Naive thymus-derived CD8-positive, alpha-beta T cell (primary cell): ENCODE measurements at regions not wholly inside any gene's neighbourhood (a gene's known extent, or its start where the extent isn't known, plus 50 kb on each side); places are given as distances from the start of the nearest gene placed in this dataset.
A peak's percentile ranks its signal among the peaks of the same experiment; 100 is the strongest.
"Not testable (repeated sequence)": the region's sequence is repeated elsewhere in the genome, so short reads cannot be mapped to it uniquely, and the experiment has no call there.

Experiments used
- ATAC-seq, 2 donors: fragments of 150-1000 bp; cut with Tn5 transposase in 1 of 2; sonication (Bioruptor Pico), chemical (Tn5 transposase) in 1 of 2; 1 replicate in 1 of 2; 2 replicates in 1 of 2; pipeline ENCODE4 v1.10.0; 2021; ENCODE audit warnings: mild to moderate bottlenecking in 2 of 2, moderate library complexity in 2 of 2
- POLR2A ChIA-PET: fragments of 350-600 bp; sonication (Branson Sonifier 250); formaldehyde crosslinking; loops from one replicate; lab custom pipeline; 2021; ENCODE audit warnings: antibody characterized with exemption; lab: Charles Lee
- DNase-seq, 10 donors: peaks; one replicate each; pipeline versions ENCODE4 v3.0.0 to v3.0.0-alpha.2; 2020 to 2022
- H3K27ac Mint-ChIP-seq, 10 donors: one replicate each; pipeline ENCODE4 v1.8.0; 2020 to 2022; ENCODE audit warnings: mild to moderate bottlenecking in 10 of 10, mixed read lengths in 10 of 10, moderate library complexity in 4 of 10, inconsistent platforms in 1 of 10
- H3K27me3 Mint-ChIP-seq, 5 donors: one replicate each; pipeline ENCODE4 v1.8.0; 2021 to 2022; ENCODE audit warnings: mixed read lengths in 5 of 5
- H3K36me3 Mint-ChIP-seq, 3 donors: one replicate each; pipeline ENCODE4 v1.8.0; 2020 to 2022; ENCODE audit warnings: mixed read lengths in 3 of 3, mild to moderate bottlenecking in 2 of 3, inconsistent platforms in 1 of 3
- H3K4me1 Mint-ChIP-seq, 4 donors: one replicate each; pipeline ENCODE4 v1.8.0; 2021 to 2022; ENCODE audit warnings: mixed read lengths in 4 of 4
- H3K4me3 Mint-ChIP-seq, 10 donors: one replicate each; pipeline ENCODE4 v1.8.0; 2020 to 2022; ENCODE audit warnings: mild to moderate bottlenecking in 10 of 10, mixed read lengths in 10 of 10, moderate library complexity in 6 of 10, inconsistent platforms in 1 of 10
- H3K9me3 Mint-ChIP-seq, 9 donors: one replicate each; pipeline ENCODE4 v1.8.0; 2020 to 2022; ENCODE audit warnings: mixed read lengths in 9 of 9, mild to moderate bottlenecking in 3 of 9, inconsistent platforms in 1 of 9, moderate library complexity in 1 of 9

DNA sequence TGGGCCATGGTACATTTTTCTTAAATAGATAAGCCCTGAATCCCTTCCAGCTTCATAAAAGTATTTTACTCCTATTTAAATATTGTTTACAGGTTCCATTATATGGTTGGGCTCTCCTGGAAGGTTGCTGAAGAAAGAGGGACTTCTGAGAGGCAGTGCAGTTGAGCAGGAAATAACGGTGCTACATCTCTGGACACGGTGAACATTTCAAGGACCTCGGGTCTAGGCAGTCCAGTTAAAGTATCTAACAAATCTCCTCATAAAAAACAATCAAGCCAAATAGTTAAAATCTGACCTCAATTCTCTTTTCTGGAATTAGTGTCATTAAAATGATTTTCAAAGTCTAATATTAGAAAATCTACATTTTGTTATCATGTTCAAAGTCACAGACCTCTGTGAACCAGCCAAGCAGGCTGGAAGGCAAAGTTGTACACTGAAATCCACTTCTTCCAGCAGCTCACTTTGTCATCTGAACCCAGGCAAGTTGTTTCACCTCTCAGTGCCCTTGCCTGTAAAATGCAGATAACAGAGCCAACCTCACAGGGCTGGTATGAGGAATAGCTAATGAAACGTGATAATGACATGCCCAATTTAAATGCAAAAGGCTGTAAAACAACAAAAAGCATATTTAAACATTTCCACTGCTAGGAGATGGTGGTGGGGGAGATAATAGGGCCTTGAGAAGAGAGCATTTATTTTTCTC, 267.0 kb upstream of the KLF3 start:
- ATAC-seq: no peak
- Mint-ChIP-seq H3K4me3 (no peak overlapping the region), H3K36me3 (peaks cover 0 to 4% (median 2%) of the 10 kb centered on the region in 3 donors), H3K27ac (peak overlapping the region in 1 of 10 donors; percentile 15), H3K9me3 (peaks cover 0 to 18% (median 5%) of the 10 kb centered on the region in 9 donors), H3K4me1 (no peaks in the 10 kb centered on the region), H3K27me3 (no peaks in the 10 kb centered on the region)
- POLR2A ChIA-PET: interaction anchor here (1.0 kb wide), 1 partner anchor 10 kb away, joined by 4 read pairs; no protein-coding TSS in a partner anchor
- DNase-seq: no peak

DNA sequence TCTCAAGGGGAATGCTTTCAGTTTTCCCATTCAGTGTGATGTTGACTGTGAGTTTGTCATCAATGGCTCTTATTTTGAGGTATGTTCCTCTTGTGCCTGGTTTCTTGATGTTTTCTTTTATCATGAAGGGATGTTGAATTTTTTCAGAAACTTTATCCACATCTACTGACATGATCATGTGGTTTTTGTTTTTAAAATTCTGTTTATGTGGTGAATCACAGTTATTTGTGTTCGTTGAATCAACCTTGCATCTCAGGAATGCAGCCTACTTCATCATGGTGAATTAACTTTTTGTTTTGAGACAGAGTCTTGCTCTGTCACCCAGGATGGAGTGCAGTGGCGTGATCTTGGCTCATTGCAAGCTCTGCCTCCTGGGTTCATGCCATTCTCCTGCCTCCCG, 263.1 kb upstream of the KLF3 start:
- Mint-ChIP-seq H3K27ac (no peak overlapping the region), H3K9me3 (peaks cover 0 to 12% (median 0%) of the 10 kb centered on the region in 9 donors), H3K27me3 (no peaks in the 10 kb centered on the region), H3K4me1 (peaks cover 0 to 2% (median 0%) of the 10 kb centered on the region in 4 donors), H3K4me3 (no peak overlapping the region), H3K36me3 (no peaks in the 10 kb centered on the region)
- ATAC-seq (no peak), DNase-seq (no peak)
- POLR2A ChIA-PET: no interaction called here

DNA sequence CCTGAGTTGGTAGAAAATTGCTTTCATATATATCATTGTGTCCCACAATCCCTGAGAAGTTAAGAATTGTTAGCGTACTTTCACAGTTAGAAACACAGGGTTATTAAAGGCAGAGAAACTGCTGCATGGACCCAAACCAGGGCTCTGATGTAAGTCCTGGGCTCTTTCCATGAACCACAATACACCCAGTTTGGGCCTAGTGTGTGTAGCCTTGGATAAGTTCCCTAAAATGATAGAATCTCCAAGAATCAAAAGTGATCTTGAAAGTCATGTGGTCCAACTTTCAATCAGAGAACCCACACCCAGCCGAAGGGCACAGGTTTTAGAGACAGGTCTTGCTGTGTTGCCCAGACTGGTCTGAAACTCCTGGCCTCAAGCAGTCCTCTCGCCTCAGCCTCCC, 257.8 kb upstream of the KLF3 start:
- DNase-seq: no peak
- Mint-ChIP-seq H3K4me3 (no peak overlapping the region), H3K27me3 (peaks cover 0 to 8% (median 2%) of the 10 kb centered on the region in 5 donors), H3K27ac (no peak overlapping the region), H3K9me3 (peaks cover 0 to 4% (median 0%) of the 10 kb centered on the region in 9 donors), H3K4me1 (peaks cover 0 to 2% (median 0%) of the 10 kb centered on the region in 4 donors), H3K36me3 (no peaks in the 10 kb centered on the region)
- POLR2A ChIA-PET: interaction anchor here (1.1 kb wide), 1 partner anchor 256 kb away, joined by 5 read pairs; no protein-coding TSS in a partner anchor
- ATAC-seq: no peak

GRCh38 chr4:38409852-38410251, 254.1 kb upstream of the KLF3 start:
- POLR2A ChIA-PET: no interaction called here
- no peaks in the 10 kb centered on the region for H3K36me3 Mint-ChIP-seq
- H3K27me3 Mint-ChIP-seq: peaks cover 0 to 8% (median 2%) of the 10 kb centered on the region in 5 donors
- no peaks in the 10 kb centered on the region for H3K9me3 Mint-ChIP-seq
- ATAC-seq (no peak), DNase-seq (no peak)
- no peak overlapping the region for H3K4me3 Mint-ChIP-seq
- no peak overlapping the region for H3K27ac Mint-ChIP-seq
- peaks cover 2 to 16% (median 9%) of the 10 kb centered on the region in 4 donors for H3K4me1 Mint-ChIP-seq

DNA sequence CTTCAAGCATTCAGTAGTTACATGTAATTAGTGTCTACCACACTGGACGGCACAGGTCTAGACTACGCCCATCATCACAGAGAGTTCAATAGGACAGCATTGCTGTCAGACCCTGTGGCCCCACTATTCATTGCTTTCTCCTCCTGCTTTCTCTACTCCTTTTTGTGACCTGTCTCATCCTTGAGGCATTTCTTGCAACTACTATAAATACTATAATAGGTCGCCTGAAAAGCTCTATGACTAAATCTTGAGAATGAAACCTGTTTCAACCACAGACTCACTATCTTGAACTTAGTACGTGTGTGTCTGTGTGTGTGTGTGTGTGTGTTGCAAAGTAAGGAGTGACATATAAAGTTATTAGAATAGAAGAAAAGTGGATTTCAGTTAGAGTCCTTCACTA, 252.9 kb upstream of the KLF3 start:
- no peaks in the 10 kb centered on the region for H3K9me3 Mint-ChIP-seq

GRCh38 chr4:38411981-38412536, 251.9 kb upstream of the KLF3 start:
- ATAC-seq (no peak), DNase-seq (no peak)
- Mint-ChIP-seq H3K4me1 (peaks cover 5 to 25% (median 17%) of the 10 kb centered on the region in 4 donors), H3K27ac (no peak overlapping the region), H3K36me3 (no peaks in the 10 kb centered on the region), H3K4me3 (no peak overlapping the region), H3K27me3 (peaks cover 0 to 8% (median 2%) of the 10 kb centered on the region in 5 donors), H3K9me3 (no peaks in the 10 kb centered on the region)
- POLR2A ChIA-PET: no interaction called here

More for the DNA sequence above, 252.9 kb upstream of the KLF3 start:
- POLR2A ChIA-PET: no interaction called here
- DNase-seq (no peak), ATAC-seq (no peak)
- Mint-ChIP-seq H3K4me3 (no peak overlapping the region), H3K27ac (no peak overlapping the region), H3K36me3 (no peaks in the 10 kb centered on the region), H3K27me3 (peaks cover 0 to 8% (median 2%) of the 10 kb centered on the region in 5 donors), H3K4me1 (peaks cover 5 to 25% (median 17%) of the 10 kb centered on the region in 4 donors)

- POLR2A ChIA-PET: no interaction called here
- Mint-ChIP-seq H3K27me3 (peaks cover 0 to 8% (median 2%) of the 10 kb centered on the region in 5 donors), H3K9me3 (no peaks in the 10 kb centered on the region), H3K4me1 (peaks cover 5 to 25% (median 17%) of the 10 kb centered on the region in 4 donors), H3K27ac (no peak overlapping the region), H3K36me3 (peaks cover 0 to 6% (median 0%) of the 10 kb centered on the region in 3 donors), H3K4me3 (no peak overlapping the region)
- no peak for DNase-seq
- ATAC-seq: no peak
Measured at GRCh38 chr4:38413524-38414341, 250.3 kb upstream of the KLF3 start.

DNA sequence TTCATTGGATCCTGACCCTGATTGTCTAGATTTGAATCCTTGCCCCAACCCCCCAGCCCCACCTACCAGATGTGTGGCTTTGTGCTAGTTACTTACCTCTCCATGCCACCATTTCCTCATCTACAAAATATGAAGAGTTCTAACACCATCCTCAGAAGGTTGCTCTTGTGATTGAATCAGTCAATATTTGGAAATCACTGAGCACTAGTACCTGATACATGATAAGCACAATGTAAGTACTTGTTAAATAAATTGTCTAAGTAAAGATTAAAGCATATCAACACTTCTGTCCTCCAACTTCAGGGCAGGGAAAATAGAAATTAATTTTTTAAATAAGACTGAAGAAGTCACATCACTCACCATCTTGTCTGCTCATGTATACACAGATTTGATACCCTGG, 249.6 kb upstream of the KLF3 start:
- ATAC-seq: no peak
- Mint-ChIP-seq H3K36me3 (peaks cover 0 to 8% (median 0%) of the 10 kb centered on the region in 3 donors), H3K4me1 (peaks cover 5 to 25% (median 17%) of the 10 kb centered on the region in 4 donors), H3K9me3 (peaks cover 0 to 1% (median 0%) of the 10 kb centered on the region in 9 donors), H3K27me3 (peaks cover 0 to 8% (median 2%) of the 10 kb centered on the region in 5 donors), H3K27ac (peak overlapping the region in 3 of 10 donors; percentile 2 to 44 (median 34)), H3K4me3 (peak overlapping the region in 1 of 10 donors; percentile 9)
- POLR2A ChIA-PET: no interaction called here
- DNase-seq: no peak

GRCh38 chr4:38415682-38416081, 248.3 kb upstream of the KLF3 start:
- Mint-ChIP-seq H3K9me3 (peaks cover 0 to 13% (median 8%) of the 10 kb centered on the region in 9 donors), H3K27me3 (peaks cover 0 to under 1% (median 0%) of the 10 kb centered on the region in 5 donors), H3K4me1 (peaks cover 5 to 25% (median 17%) of the 10 kb centered on the region in 4 donors), H3K36me3 (peaks cover 0 to 19% (median 11%) of the 10 kb centered on the region in 3 donors), H3K4me3 (peak overlapping the region in 9 of 10 donors; percentile 25 to 72 (median 52)), H3K27ac (peak overlapping the region in 8 of 10 donors; percentile 33 to 89 (median 52))
- peak in 1 of 2 donors; percentile 40 for ATAC-seq
- peak in 1 of 10 donors; percentile 2 for DNase-seq
- POLR2A ChIA-PET: interaction anchor here (0.6 kb wide), 1 partner anchor 181 kb away, joined by 5 read pairs; no protein-coding TSS in a partner anchor

GRCh38 chr4:38416450-38417014, 247.5 kb upstream of the KLF3 start:
- no peaks in the 10 kb centered on the region for H3K27me3 Mint-ChIP-seq
- peaks cover 5 to 25% (median 17%) of the 10 kb centered on the region in 4 donors for H3K4me1 Mint-ChIP-seq
- peak overlapping the region in 1 of 10 donors; percentile 36 for H3K27ac Mint-ChIP-seq
- peaks cover 0 to 13% (median 8%) of the 10 kb centered on the region in 9 donors for H3K9me3 Mint-ChIP-seq
- DNase-seq: no peak
- peak overlapping the region in 1 of 10 donors; percentile 67 for H3K4me3 Mint-ChIP-seq
- no peak for ATAC-seq
- peaks cover 0 to 20% (median 12%) of the 10 kb centered on the region in 3 donors for H3K36me3 Mint-ChIP-seq
- POLR2A ChIA-PET: no interaction called here

DNA sequence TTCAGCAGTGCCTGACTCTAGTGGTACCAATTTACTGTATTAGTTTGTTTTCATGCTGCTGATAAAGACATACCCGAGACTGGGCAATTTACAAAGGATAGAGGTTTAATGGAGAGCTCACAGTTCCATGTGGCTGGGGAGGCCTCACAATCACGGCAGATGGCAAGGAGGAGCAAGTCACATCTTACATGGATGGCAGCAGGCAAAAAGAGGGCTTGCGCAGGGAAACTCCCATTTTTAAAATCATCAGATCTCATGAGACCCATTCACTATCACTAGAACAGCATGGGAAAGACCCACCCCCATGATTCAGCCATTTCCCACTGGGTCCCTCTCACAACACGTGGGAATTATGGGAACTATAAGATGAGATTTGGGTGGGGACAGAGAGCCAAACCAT, 243.7 kb upstream of the KLF3 start:
- ATAC-seq: not testable (repeated sequence)

DNA sequence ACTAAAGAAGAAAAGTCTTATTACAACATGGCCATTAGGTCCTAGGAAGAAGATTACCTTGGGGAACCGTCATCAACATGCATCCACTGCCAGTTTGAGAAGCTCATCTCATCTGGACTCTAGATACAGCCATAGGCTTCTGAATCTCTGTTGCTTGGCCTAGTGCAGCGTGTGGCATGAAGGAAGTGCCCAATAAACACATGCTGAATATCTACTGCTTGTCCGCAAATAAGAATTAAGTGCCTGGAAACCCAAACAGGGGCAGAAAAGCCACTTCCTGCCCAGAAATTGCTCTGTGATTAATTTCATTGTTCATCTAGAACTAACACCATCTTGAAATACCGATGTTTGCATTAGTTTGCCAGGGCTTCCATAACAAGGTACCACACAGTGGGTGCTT, 241.1 kb upstream of the KLF3 start:
- H3K9me3 Mint-ChIP-seq: peaks cover 5 to 28% (median 9%) of the 10 kb centered on the region in 9 donors
- H3K27ac Mint-ChIP-seq: peak overlapping the region in 1 of 10 donors; percentile 76
- ATAC-seq: no peak
- H3K4me1 Mint-ChIP-seq: peaks cover 2 to 15% (median 11%) of the 10 kb centered on the region in 4 donors
- H3K36me3 Mint-ChIP-seq: peaks cover 0 to 20% (median 12%) of the 10 kb centered on the region in 3 donors
- no peak overlapping the region for H3K4me3 Mint-ChIP-seq
- POLR2A ChIA-PET: no interaction called here
- DNase-seq: no peak
- H3K27me3 Mint-ChIP-seq: no peaks in the 10 kb centered on the region

More for the DNA sequence above, 243.7 kb upstream of the KLF3 start:
- Mint-ChIP-seq H3K4me1 (peaks cover 6 to 23% (median 18%) of the 10 kb centered on the region in 4 donors), H3K9me3 (peaks cover 0 to 13% (median 8%) of the 10 kb centered on the region in 9 donors), H3K36me3 (peaks cover 0 to 20% (median 12%) of the 10 kb centered on the region in 3 donors)
- H3K27ac Mint-ChIP-seq, H3K27me3 Mint-ChIP-seq, POLR2A ChIA-PET, DNase-seq, H3K4me3 Mint-ChIP-seq: not testable (repeated sequence)
